Lower lobe of right lung (tissue), 2 donors: ENCODE measurements at regions not wholly inside any gene's neighbourhood (a gene's known extent, or its start where the extent isn't known, plus 50 kb on each side); places are given as distances from the start of the nearest gene placed in this dataset.

Source experiments
- ATAC-seq, 2 donors: fragments of 200-7000 bp; cut with Tn5 transposase; one replicate each; pipeline ENCODE4 v1.9.1; 2020 to 2022; ENCODE audit warnings: mild to moderate bottlenecking in 2 of 2, moderate library complexity in 2 of 2
- DNase-seq: peaks from one replicate; pipeline ENCODE4 v3.0.0-alpha.2; 2020
- H3K27ac ChIP-seq: fragments of 200-600 bp; one replicate; pipeline ENCODE4 v1.8.0; 2022
- H3K27me3 ChIP-seq: fragments of 200-600 bp; one replicate; pipeline ENCODE4 v1.8.0; 2022; ENCODE audit warnings: low read depth
- H3K36me3 ChIP-seq: fragments of 200-600 bp; one replicate; pipeline ENCODE4 v1.8.0; 2022; ENCODE audit warnings: mild to moderate bottlenecking
- H3K4me1 ChIP-seq: fragments of 200-600 bp; one replicate; pipeline ENCODE4 v1.8.0; 2022
- H3K4me3 ChIP-seq: fragments of 200-600 bp; one replicate; pipeline ENCODE4 v1.8.0; 2022; ENCODE audit warnings: mild to moderate bottlenecking
- H3K9me3 ChIP-seq: fragments of 200-600 bp; one replicate; pipeline ENCODE4 v1.8.0; 2022
- intact Hi-C: fragments of 100-400 bp; cut with DNase I; formaldehyde crosslinking; loops from one replicate; pipeline ENCODE4 v1.11.0; 2022
- TF ChIP-seq, protein P1 (sequence below): fragments of 200-600 bp; IDR thresholded peaks from one replicate; pipeline ENCODE4 v1.8.0; 2022; ENCODE audit warnings: antibody characterized with exemption, mild to moderate bottlenecking
- donor health status: DM: no; HTN: yes; CAD: no; lungs with severe emphysema.

DNA sequence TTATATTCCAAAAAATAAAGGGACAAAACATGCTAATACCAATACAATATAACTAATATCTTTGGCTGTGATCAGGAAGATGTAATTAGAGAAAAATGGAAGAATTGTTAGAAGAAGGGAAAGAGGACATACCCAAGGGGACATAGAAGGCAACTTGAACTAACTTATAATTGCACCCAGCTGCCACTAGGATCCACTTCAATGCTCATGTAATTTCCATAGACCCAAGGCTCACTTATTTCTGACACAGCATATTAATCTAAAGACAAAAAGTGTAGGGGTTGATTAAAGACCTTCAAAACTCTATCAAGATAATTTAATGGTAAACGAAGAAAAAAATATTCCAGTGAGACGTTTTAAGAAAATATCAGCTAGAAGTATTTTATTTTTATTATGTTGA lies 396.0 kb upstream of the ADGRB3 start:
- no peak overlapping the region for H3K27ac ChIP-seq
- no peaks in the 10 kb centered on the region for H3K9me3 ChIP-seq
- TF ChIP-seq, protein P1, sequence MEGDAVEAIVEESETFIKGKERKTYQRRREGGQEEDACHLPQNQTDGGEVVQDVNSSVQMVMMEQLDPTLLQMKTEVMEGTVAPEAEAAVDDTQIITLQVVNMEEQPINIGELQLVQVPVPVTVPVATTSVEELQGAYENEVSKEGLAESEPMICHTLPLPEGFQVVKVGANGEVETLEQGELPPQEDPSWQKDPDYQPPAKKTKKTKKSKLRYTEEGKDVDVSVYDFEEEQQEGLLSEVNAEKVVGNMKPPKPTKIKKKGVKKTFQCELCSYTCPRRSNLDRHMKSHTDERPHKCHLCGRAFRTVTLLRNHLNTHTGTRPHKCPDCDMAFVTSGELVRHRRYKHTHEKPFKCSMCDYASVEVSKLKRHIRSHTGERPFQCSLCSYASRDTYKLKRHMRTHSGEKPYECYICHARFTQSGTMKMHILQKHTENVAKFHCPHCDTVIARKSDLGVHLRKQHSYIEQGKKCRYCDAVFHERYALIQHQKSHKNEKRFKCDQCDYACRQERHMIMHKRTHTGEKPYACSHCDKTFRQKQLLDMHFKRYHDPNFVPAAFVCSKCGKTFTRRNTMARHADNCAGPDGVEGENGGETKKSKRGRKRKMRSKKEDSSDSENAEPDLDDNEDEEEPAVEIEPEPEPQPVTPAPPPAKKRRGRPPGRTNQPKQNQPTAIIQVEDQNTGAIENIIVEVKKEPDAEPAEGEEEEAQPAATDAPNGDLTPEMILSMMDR, result no peak
- H3K4me1 ChIP-seq, result no peaks in the 10 kb centered on the region
- no peak for ATAC-seq
- DNase-seq, result no peak
- no peaks in the 10 kb centered on the region for H3K27me3 ChIP-seq
- intact Hi-C loops, result no loop called here
- no peaks in the 10 kb centered on the region for H3K36me3 ChIP-seq
- no peak overlapping the region for H3K4me3 ChIP-seq

DNA sequence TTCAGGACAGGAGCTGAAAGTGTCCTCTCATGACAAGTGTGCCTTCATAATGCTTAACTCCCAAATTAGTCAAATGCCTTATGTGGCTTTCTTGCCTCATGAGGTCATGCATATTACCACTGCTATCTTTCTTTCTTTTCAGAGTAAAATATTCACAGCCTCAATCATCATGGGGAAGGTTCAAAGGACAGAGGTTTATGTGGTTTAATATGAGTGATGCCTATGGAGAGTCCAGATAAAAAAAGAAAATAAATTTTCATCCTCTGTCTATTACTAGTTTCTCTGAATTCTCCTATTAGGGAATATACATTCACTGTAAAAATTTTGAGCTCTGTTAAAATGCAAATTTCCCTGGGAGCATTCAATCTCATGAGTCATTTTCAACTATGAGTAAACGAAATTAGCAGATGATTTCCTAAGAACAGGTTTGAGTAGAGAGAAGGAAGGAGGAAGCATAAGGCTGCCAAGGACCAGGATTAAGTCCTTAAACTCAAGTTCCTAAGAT lies 396.9 kb upstream of the ADGRB3 start:
- DNase-seq (no peak), ATAC-seq (peak in 1 of 2 donors; percentile 46)
- Histone ChIP-seq H3K4me1 (no peaks in the 10 kb centered on the region), H3K27ac (no peak overlapping the region), H3K4me3 (no peak overlapping the region), H3K36me3 (no peaks in the 10 kb centered on the region), H3K9me3 (no peaks in the 10 kb centered on the region), H3K27me3 (no peaks in the 10 kb centered on the region)
- intact Hi-C loops, result no loop called here
- TF ChIP-seq, protein P1, result no peak

GRCh38 chr6:68237205-68237604 lies 397.9 kb upstream of the ADGRB3 start:
- Histone ChIP-seq H3K27ac (no peak overlapping the region), H3K4me3 (no peak overlapping the region), H3K36me3 (no peaks in the 10 kb centered on the region), H3K4me1 (no peaks in the 10 kb centered on the region), H3K27me3 (no peaks in the 10 kb centered on the region), H3K9me3 (no peaks in the 10 kb centered on the region)
- TF ChIP-seq, protein P1, result no peak
- intact Hi-C loops, result no loop called here
- ATAC-seq (no peak), DNase-seq (no peak)

- TF ChIP-seq, protein P1, result no peak
- DNase-seq (no peak), ATAC-seq (no peak)
- intact Hi-C loops, result no loop called here
- Histone ChIP-seq H3K4me3 (no peak overlapping the region), H3K36me3 (no peaks in the 10 kb centered on the region), H3K9me3 (no peaks in the 10 kb centered on the region), H3K4me1 (no peaks in the 10 kb centered on the region), H3K27ac (no peak overlapping the region), H3K27me3 (no peaks in the 10 kb centered on the region)
These were observed 399.7 kb upstream of the ADGRB3 start for GRCh38 chr6:68235326-68235784.

DNA sequence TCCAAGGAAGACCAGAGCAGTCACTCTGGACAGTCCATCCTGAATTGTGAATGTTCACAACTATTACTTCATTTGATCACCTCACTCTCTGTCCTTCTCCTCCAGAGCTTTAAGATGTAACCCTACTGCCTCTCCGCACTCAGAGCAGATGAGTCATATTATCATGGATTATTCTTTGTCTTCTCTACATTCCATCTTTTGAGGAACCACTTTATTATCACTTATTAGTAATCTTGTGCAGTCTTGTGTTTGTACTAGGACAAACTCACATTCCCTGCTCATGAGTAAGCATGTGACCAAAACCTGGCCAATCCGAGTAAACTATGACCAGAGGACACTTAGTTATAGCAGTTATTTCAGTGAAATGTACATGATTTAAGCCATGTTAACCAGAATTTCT lies 401.5 kb upstream of the ADGRB3 start:
- ATAC-seq (no peak), DNase-seq (no peak)
- Histone ChIP-seq H3K4me3 (no peak overlapping the region), H3K27ac (no peak overlapping the region), H3K4me1 (no peaks in the 10 kb centered on the region), H3K36me3 (no peaks in the 10 kb centered on the region), H3K27me3 (no peaks in the 10 kb centered on the region), H3K9me3 (no peaks in the 10 kb centered on the region)
- intact Hi-C loops, result no loop called here
- TF ChIP-seq, protein P1, result no peak

GRCh38 chr6:68229566-68229965 lies 405.5 kb upstream of the ADGRB3 start:
- Histone ChIP-seq H3K36me3 (no peaks in the 10 kb centered on the region), H3K4me1 (no peaks in the 10 kb centered on the region), H3K9me3 (no peaks in the 10 kb centered on the region), H3K27ac (no peak overlapping the region), H3K27me3 (no peaks in the 10 kb centered on the region), H3K4me3 (no peak overlapping the region)
- intact Hi-C loops, result no loop called here
- TF ChIP-seq, protein P1, result no peak
- DNase-seq (no peak), ATAC-seq (no peak)
